Endothelial cell (in vitro differentiated cells): ENCODE measurements at regions not wholly inside any gene's neighbourhood (a gene's known extent, or its start where the extent isn't known, plus 50 kb on each side); places are given as distances from the start of the nearest gene placed in this dataset.

Source experiments
- DNase-seq: peaks from one replicate; pipeline ENCODE4 v3.0.0; 2021; ENCODE audit warnings: low spot score
- H3K27ac Mint-ChIP-seq: one replicate; pipeline ENCODE4 v1.8.0; 2021; ENCODE audit warnings: mixed read lengths, inconsistent platforms; ENCODE audit not compliant: unreplicated experiment
- H3K27me3 Mint-ChIP-seq: one replicate; pipeline ENCODE4 v1.8.0; 2021; ENCODE audit warnings: mild to moderate bottlenecking, moderate library complexity, mixed read lengths, inconsistent platforms; ENCODE audit not compliant: unreplicated experiment
- H3K36me3 Mint-ChIP-seq: one replicate; pipeline ENCODE4 v1.8.0; 2021; ENCODE audit warnings: mild to moderate bottlenecking, low read depth, mixed read lengths, inconsistent platforms; ENCODE audit not compliant: unreplicated experiment
- H3K4me1 Mint-ChIP-seq: one replicate; pipeline ENCODE4 v1.8.0; 2021; ENCODE audit warnings: mild to moderate bottlenecking, mixed read lengths, inconsistent platforms; ENCODE audit not compliant: unreplicated experiment
- H3K4me3 Mint-ChIP-seq: one replicate; pipeline ENCODE4 v1.8.0; 2021; ENCODE audit warnings: mild to moderate bottlenecking, mixed read lengths, inconsistent platforms; ENCODE audit not compliant: unreplicated experiment
- H3K9me3 Mint-ChIP-seq: one replicate; pipeline ENCODE4 v1.8.0; 2021; ENCODE audit warnings: mixed read lengths, inconsistent platforms; ENCODE audit not compliant: unreplicated experiment
- CTCF ChIP-seq: fragments of 200-600 bp; sonication (generic); IDR thresholded peaks from one replicate; pipeline ENCODE4 v1.5.0; 2021; ENCODE audit warnings: antibody characterized with exemption; ENCODE audit not compliant: unreplicated experiment

DNA sequence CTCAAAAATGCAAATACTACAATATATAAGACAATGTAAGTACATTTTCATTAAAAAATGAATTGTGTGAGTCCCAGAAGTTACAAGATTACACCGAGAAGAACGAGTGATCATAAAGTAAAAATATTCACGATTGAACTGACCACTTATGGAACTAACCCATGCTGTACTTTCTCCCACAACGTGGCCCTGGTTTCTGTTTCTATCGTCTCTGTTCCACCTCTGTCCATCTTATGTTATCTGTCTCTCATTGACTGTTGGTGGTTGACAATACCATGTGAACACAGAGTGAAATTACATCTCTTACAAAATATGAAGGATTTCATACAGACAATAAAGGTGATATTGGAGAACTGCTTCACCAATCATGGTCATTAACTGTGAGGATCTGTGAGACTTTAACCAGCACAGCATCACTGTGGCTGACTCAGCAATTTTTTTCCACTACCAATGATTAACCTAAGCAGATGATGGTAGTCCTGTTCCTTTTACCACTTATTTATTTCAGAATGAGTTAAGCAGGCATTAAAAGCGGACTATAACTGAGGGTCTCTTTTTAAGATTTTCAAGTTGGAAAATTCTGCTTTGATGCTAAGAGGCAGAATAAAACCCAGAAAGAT lies 165.1 kb downstream of the TGFB2 start:
- no peak for DNase-seq
- peaks cover 29% of the 10 kb centered on the region for H3K9me3 Mint-ChIP-seq
- no peak for TF ChIP-seq CTCF
- no peaks in the 10 kb centered on the region for H3K4me1 Mint-ChIP-seq
- no peak overlapping the region for H3K4me3 Mint-ChIP-seq
- peaks cover 9% of the 10 kb centered on the region for H3K36me3 Mint-ChIP-seq
- H3K27ac Mint-ChIP-seq: no peak overlapping the region
- H3K27me3 Mint-ChIP-seq: no peaks in the 10 kb centered on the region

DNA sequence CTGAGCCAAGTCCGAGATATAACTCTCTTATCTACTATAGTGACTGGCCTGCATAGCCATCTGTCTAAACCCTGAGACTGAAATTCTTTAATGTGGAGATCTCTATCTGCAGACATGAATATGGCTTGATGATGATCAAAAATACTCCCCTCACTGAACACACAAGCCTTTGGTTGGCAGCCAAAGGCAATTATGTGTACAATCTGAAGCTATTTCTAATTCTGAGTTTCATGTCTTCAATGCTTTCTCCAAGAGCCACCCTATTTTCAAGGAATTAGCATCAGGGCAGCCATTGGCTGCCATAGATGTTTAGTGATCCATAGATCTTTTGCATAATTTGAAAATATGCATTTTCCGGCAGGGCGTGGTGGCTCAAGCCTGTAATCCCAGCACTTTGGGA lies 168.2 kb downstream of the TGFB2 start:
- Mint-ChIP-seq H3K27ac (no peak overlapping the region), H3K4me1 (no peaks in the 10 kb centered on the region), H3K9me3 (peaks cover 7% of the 10 kb centered on the region), H3K27me3 (no peaks in the 10 kb centered on the region), H3K36me3 (no peaks in the 10 kb centered on the region), H3K4me3 (no peak overlapping the region)
- TF ChIP-seq CTCF: no peak
- DNase-seq: no peak

DNA sequence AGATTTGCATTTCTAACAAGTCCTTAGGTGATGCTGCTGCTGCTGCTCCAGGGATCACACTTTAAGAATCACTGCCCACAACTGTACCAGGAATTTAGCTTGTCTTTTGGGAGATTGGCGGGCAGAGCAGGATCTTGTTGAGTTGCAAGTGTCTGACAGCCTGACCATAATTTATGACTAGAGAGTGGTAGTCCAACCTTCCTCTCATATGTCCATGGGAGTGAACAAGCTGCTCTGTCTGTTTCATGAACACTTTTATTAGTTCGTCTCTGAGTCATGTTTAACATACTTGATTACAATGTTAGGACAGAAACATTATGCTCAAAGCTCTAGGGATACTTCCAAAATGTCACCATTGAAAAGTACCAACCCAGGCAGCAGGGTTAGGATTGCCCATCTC lies 169.6 kb downstream of the TGFB2 start:
- peaks cover 4% of the 10 kb centered on the region for H3K9me3 Mint-ChIP-seq
- no peaks in the 10 kb centered on the region for H3K27me3 Mint-ChIP-seq
- H3K4me1 Mint-ChIP-seq: peaks cover 5% of the 10 kb centered on the region
- no peak overlapping the region for H3K4me3 Mint-ChIP-seq
- no peak for DNase-seq
- H3K27ac Mint-ChIP-seq: no peak overlapping the region
- no peak for TF ChIP-seq CTCF
- H3K36me3 Mint-ChIP-seq: no peaks in the 10 kb centered on the region

GRCh38 chr1:218516526-218516925 lies 171.4 kb downstream of the TGFB2 start:
- no peak overlapping the region for H3K27ac Mint-ChIP-seq
- no peak overlapping the region for H3K4me3 Mint-ChIP-seq
- no peak for DNase-seq
- TF ChIP-seq CTCF: no peak
- H3K9me3 Mint-ChIP-seq: no peaks in the 10 kb centered on the region
- H3K27me3 Mint-ChIP-seq: no peaks in the 10 kb centered on the region
- no peaks in the 10 kb centered on the region for H3K36me3 Mint-ChIP-seq
- H3K4me1 Mint-ChIP-seq: peaks cover 5% of the 10 kb centered on the region

DNA sequence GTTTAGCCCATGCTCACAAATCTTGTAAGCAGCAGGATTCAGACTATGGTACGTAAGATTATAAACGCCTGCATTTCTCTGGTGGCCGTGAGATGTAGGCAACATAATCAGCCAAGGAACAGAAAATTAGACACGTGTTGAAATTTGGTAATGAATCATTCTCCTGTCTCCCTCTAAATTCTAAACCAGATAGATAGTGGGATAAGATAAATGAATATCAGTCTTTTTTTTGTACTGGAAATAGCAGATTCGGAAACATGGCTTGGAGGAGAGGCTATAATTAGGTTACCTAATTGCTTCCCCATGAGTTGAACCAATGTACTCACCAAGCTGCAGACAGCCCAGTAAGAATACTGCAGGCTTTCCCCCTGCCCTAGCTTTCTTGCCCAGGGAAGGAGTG lies 172.3 kb downstream of the TGFB2 start:
- Mint-ChIP-seq H3K4me3 (no peak overlapping the region), H3K9me3 (no peaks in the 10 kb centered on the region), H3K27me3 (no peaks in the 10 kb centered on the region), H3K36me3 (no peaks in the 10 kb centered on the region), H3K27ac (no peak overlapping the region), H3K4me1 (peaks cover 5% of the 10 kb centered on the region)
- no peak for DNase-seq
- TF ChIP-seq CTCF: no peak
